ENCODE measurements at regions not wholly inside any gene's neighbourhood (a gene's known extent, or its start where the extent isn't known, plus 50 kb on each side); places are given as distances from the start of the nearest gene placed in this dataset.
A peak's percentile ranks its signal among the peaks of the same experiment; 100 is the strongest.
"Not testable (repeated sequence)": the region's sequence is repeated elsewhere in the genome, so short reads cannot be mapped to it uniquely, and the experiment has no call there.

DNA sequence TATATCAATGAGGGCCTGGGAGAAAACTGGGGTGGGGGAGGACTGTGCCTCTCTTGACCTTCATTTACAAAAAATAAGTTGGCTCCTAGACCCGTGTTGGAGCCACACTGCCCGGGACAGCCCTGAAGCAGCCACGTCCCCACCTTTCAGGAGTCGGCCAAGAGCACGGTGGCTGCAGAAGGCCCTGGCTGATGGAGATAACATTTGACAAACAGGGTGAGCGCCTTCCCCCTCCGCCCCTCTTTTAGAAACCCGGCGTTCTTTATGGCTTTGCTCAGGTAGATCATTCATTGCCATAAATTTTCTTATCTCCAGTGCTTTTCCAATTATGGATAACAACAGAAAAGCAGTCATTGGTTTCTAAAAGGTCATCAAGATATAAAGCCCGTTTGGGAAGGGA, 398.1 kb upstream of the TNRC6C start:
- no peak for TF ChIP-seq POLR2AphosphoS5 (IDR thresholded peaks at IDR 0.05)
- TF ChIP-seq EP300 (IDR thresholded peaks at IDR 0.05): no peak
- TF ChIP-seq, protein P1, sequence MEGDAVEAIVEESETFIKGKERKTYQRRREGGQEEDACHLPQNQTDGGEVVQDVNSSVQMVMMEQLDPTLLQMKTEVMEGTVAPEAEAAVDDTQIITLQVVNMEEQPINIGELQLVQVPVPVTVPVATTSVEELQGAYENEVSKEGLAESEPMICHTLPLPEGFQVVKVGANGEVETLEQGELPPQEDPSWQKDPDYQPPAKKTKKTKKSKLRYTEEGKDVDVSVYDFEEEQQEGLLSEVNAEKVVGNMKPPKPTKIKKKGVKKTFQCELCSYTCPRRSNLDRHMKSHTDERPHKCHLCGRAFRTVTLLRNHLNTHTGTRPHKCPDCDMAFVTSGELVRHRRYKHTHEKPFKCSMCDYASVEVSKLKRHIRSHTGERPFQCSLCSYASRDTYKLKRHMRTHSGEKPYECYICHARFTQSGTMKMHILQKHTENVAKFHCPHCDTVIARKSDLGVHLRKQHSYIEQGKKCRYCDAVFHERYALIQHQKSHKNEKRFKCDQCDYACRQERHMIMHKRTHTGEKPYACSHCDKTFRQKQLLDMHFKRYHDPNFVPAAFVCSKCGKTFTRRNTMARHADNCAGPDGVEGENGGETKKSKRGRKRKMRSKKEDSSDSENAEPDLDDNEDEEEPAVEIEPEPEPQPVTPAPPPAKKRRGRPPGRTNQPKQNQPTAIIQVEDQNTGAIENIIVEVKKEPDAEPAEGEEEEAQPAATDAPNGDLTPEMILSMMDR (IDR thresholded peaks at IDR 0.05): no peak
- TF ChIP-seq POLR2A (IDR thresholded peaks at IDR 0.05): no peak
- no peak for DNase-seq
- Histone ChIP-seq H3K4me1 (peaks cover 0 to 9% (median 0%) of the 10 kb centered on the region in 4 donors), H3K4me3 (no peak overlapping the region), H3K36me3 (no peaks in the 10 kb centered on the region), H3K9me3 (no peaks in the 10 kb centered on the region), H3K27ac (no peak overlapping the region), H3K27me3 (no peaks in the 10 kb centered on the region)
- no peak for ATAC-seq (ENCODE audit: low FRiP score in 2 of 2)
- WGBS, 2 donors: 90 to 94% methylated on average over 7 to 10 of the region's 10 CpGs

DNA sequence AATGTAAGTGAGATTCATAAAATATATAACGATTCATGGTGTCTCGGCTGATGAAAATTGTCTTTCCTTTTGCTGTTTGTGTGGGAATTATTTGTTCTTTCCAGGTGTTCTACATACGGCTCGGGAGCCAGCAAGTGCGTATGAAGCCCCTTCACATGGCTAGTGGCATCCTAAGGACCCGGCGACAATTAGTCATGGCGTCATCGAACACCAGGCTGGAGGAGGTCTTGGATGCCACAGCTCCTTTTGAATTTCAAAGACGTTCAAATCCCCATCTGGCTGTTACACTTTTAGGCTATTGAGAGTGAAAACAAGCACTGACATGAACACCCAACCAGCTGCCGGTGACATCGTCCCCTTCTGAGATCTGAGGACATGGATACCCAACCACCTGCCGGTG, 397.7 kb upstream of the TNRC6C start:
- Histone ChIP-seq H3K27ac (no peak overlapping the region), H3K4me1 (peaks cover 0 to 4% (median 0%) of the 10 kb centered on the region in 4 donors), H3K9me3 (no peaks in the 10 kb centered on the region), H3K27me3 (no peaks in the 10 kb centered on the region), H3K36me3 (no peaks in the 10 kb centered on the region), H3K4me3 (no peak overlapping the region)
- TF ChIP-seq, protein P1 (IDR thresholded peaks at IDR 0.05): no peak
- TF ChIP-seq EP300 (IDR thresholded peaks at IDR 0.05) (no peak), POLR2AphosphoS5 (IDR thresholded peaks at IDR 0.05) (no peak), POLR2A (IDR thresholded peaks at IDR 0.05) (no peak)
- WGBS, 2 donors: 79 to 84% methylated on average over 13 of the region's 13 CpGs
- no peak for DNase-seq
- ATAC-seq (ENCODE audit: low FRiP score in 2 of 2): no peak

DNA sequence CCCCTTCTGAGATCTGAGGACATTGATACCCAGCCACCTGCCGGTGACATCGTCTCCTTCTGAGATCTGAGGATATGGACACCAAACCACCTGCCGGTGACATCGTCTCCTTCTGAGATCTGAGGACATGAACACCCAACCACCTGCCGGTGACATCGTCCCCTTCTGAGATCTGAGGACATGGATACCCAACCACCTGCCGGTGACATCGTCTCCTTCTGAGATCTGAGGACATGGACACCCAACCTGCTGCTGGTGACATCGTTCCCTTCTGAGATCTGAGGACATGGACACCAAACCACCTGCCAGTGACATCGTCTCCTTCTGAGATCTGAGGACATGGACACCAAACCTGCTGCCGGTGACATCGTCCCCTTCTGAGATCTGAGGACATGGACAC, 396.1 kb upstream of the TNRC6C start:
- DNase-seq; H3K4me1 ChIP-seq; H3K4me3 ChIP-seq; H3K36me3 ChIP-seq; H3K27ac ChIP-seq; ATAC-seq (ENCODE audit: low FRiP score in 2 of 2); H3K27me3 ChIP-seq; H3K9me3 ChIP-seq: not testable (repeated sequence)
- WGBS, 2 donors: 71 to 83% methylated on average over 2 to 7 of the region's 12 CpGs

DNA sequence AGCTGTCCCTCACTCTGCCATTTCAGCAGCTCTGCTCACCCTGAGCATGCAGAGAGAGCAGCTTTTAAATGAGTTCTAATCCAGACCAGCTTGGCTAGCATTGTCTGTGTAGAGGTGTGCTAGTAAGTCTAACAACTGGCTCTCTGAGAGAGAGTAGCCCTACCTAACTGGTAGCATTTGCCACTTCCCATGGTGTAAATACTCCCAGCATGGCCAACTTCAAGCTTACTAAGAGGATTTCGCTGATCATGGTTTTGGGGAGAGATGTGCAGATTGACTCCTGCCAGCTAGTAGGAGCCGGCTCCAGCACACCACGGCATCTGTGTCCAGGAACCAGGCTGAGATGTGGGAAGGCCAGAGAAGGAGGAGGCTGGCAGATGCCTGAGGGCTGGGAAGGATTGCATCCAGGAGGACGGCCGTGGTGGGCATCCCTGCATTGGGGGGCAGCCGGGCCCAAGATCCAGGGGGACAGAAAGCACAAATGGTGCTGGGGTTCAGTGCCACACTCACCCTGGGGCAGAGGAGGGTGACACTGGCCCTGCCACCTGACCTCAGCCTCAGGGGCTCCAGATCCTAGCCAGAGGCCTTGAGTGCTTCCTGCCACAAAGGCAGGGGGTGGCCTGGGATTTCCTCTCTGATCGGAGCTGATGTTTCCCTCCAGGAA, 394.9 kb upstream of the TNRC6C start:
- Histone ChIP-seq H3K9me3 (no peaks in the 10 kb centered on the region), H3K27ac (no peak overlapping the region), H3K4me3 (no peak overlapping the region), H3K27me3 (no peaks in the 10 kb centered on the region), H3K4me1 (no peaks in the 10 kb centered on the region), H3K36me3 (no peaks in the 10 kb centered on the region)
- WGBS, 2 donors: 90% methylated on average over 7 of the region's 7 CpGs; no CpG with 5 or more reads in 1 of the 2 donors
- DNase-seq (no peak), ATAC-seq (ENCODE audit: low FRiP score in 2 of 2) (peak in 1 of 2 donors; percentile 28)
- TF ChIP-seq POLR2AphosphoS5 (IDR thresholded peaks at IDR 0.05) (no peak), EP300 (IDR thresholded peaks at IDR 0.05) (no peak), POLR2A (IDR thresholded peaks at IDR 0.05) (no peak)
- TF ChIP-seq, protein P1 (IDR thresholded peaks at IDR 0.05): no peak

DNA sequence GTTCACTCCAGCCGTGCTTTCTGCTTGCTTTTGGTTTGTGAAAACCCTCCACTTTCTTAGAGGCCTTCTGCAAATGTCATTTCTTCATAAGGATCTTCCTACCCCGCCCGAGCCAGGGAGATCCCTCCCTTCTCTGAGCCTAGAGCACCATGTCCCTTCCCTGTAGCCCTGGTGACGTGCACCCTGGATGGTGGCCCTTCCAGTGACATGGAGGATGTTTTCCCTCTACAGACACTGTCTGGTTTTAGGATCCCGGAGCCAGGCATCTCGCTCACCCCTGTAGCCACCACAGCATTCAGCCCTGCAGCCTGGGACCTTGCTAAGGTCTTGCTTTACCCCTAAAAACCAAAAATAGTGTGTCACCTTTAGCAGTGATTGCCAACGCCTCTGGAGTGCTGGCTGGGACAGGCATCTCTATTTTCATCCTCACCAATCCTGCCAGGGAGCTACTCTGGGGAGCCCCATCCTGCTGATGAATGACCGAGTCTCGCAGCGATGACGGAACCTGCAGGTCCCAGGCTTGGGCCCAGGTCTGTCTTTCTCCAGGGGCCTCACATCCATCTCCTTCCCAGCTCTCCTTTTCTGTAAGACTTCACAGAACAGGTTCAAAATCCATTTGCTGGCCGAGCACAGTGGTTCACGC, 394.1 kb upstream of the TNRC6C start:
- DNase-seq (no peak), ATAC-seq (ENCODE audit: low FRiP score in 2 of 2) (no peak)
- H3K36me3 ChIP-seq: no peaks in the 10 kb centered on the region
- no peak overlapping the region for H3K27ac ChIP-seq
- H3K4me3 ChIP-seq: no peak overlapping the region
- no peaks in the 10 kb centered on the region for H3K27me3 ChIP-seq
- TF ChIP-seq, protein P1 (IDR thresholded peaks at IDR 0.05): no peak
- no peaks in the 10 kb centered on the region for H3K4me1 ChIP-seq
- no peaks in the 10 kb centered on the region for H3K9me3 ChIP-seq
- WGBS, 2 donors: 92 to 94% methylated on average over 13 of the region's 13 CpGs

Data from upper lobe of left lung (tissue), 6 donors.